Astrocyte (in vitro differentiated cells and primary cell): ENCODE measurements at regions not wholly inside any gene's neighbourhood (a gene's known extent, or its start where the extent isn't known, plus 50 kb on each side); places are given as distances from the start of the nearest gene placed in this dataset.

Source experiments
- EZH2 ChIP-seq: IDR thresholded peaks from 2 replicates; pipeline ENCODE4 v1.6.1; 2012; ENCODE audit warnings: mild to moderate bottlenecking, low read length, inconsistent platforms; ENCODE audit not compliant: insufficient read depth
- TF ChIP-seq, protein P1 (sequence below): IDR thresholded peaks from 2 replicates; pipeline ENCODE4 v1.5.1; 2011; ENCODE audit warnings: low read depth, mild to moderate bottlenecking, inconsistent platforms, low read length, moderate library complexity; ENCODE audit not compliant: insufficient read depth

DNA sequence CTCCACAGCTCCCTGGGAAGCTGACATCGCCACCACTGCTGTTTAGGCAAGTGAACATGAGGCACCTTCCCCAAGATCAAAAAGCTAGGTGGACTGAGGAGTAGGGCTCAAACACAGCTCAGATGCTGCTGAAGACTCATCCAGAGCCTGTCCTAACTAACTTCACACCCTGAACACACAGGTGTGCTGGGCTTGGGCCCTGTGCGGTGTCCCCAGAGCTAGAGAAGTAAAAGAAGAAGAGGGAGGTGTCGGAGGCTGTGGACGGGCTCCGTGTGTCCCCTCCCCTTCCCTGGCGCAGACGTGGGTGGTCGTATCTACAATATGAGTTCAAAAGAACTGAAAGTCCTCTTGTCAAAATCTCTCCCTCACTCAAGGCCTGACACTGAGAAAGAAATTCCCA lies 373.4 kb upstream of the MGMT start:
- TF ChIP-seq EZH2, result no peak
- TF ChIP-seq, protein P1, sequence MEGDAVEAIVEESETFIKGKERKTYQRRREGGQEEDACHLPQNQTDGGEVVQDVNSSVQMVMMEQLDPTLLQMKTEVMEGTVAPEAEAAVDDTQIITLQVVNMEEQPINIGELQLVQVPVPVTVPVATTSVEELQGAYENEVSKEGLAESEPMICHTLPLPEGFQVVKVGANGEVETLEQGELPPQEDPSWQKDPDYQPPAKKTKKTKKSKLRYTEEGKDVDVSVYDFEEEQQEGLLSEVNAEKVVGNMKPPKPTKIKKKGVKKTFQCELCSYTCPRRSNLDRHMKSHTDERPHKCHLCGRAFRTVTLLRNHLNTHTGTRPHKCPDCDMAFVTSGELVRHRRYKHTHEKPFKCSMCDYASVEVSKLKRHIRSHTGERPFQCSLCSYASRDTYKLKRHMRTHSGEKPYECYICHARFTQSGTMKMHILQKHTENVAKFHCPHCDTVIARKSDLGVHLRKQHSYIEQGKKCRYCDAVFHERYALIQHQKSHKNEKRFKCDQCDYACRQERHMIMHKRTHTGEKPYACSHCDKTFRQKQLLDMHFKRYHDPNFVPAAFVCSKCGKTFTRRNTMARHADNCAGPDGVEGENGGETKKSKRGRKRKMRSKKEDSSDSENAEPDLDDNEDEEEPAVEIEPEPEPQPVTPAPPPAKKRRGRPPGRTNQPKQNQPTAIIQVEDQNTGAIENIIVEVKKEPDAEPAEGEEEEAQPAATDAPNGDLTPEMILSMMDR, result no peak
